ENCODE measurements at regions not wholly inside any gene's neighbourhood (a gene's known extent, or its start where the extent isn't known, plus 50 kb on each side); places are given as distances from the start of the nearest gene placed in this dataset.

DNA sequence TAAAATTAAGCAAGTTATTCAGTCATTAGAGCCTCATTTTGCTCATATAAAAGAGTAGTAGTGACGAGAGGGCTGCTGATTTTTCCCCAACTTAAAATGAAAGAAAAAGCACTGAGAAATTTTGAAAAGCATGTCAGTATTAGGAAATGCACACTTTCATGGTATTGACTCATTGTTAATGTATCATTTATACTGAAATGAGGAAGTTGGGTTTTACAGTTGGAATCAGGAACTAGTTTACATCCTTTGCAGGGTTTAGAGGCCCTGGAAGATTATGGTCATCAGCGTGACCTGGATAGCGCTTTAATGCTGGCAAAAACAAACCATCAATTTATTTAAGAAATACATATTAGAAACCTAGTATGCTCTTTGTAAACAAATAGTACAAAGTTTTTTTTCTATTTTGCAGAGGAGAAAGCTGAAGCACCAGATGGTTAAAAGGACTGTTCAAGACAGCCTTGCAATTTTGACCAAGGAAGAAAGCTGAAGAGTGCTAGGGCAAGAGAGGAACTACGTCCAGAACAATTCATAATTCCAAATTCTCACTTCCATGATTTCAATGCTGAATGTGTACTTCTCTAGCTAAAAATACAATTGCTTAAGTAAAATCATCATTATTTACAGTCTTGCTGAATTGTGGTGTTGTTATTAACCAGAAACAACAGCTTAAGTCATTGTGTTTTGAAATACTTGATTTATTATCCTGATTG is 94.8 kb upstream of the SGIP1 start (continued):
- TF ChIP-seq CHD2 (IDR thresholded peaks at IDR 0.05; ENCODE audit: borderline replicate concordance, low read depth, low read length), result no peak
- TF ChIP-seq DPF2 (IDR thresholded peaks at IDR 0.05), result no peak
- TF ChIP-seq SUPT20H (IDR thresholded peaks at IDR 0.05; ENCODE audit: borderline replicate concordance, control insufficient read depth, low read depth, low read length), result no peak
- TF ChIP-seq, protein P1, sequence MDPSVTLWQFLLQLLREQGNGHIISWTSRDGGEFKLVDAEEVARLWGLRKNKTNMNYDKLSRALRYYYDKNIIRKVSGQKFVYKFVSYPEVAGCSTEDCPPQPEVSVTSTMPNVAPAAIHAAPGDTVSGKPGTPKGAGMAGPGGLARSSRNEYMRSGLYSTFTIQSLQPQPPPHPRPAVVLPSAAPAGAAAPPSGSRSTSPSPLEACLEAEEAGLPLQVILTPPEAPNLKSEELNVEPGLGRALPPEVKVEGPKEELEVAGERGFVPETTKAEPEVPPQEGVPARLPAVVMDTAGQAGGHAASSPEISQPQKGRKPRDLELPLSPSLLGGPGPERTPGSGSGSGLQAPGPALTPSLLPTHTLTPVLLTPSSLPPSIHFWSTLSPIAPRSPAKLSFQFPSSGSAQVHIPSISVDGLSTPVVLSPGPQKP (IDR thresholded peaks at IDR 0.05; ENCODE audit: low read depth, low read length), result no peak
- TF ChIP-seq IKZF1 (conservative IDR thresholded peaks at IDR 0.05), result 0 out of 2 replicates have a peak, but pooled peaks have one; percentile 9
- TF ChIP-seq SPI1 (IDR thresholded peaks at IDR 0.05; ENCODE audit: borderline replicate concordance, insufficient read depth, low read depth, low read length), result peak; percentile 83
- no peak for TF ChIP-seq RFX5 (IDR thresholded peaks at IDR 0.05; ENCODE audit: low read depth, low read length)
- TF ChIP-seq SIN3A (IDR thresholded peaks at IDR 0.05; ENCODE audit: low read depth, low read length), result no peak
- no peak for TF ChIP-seq LARP7 (IDR thresholded peaks at IDR 0.05)
- no peak for TF ChIP-seq EGR1 (IDR thresholded peaks at IDR 0.05; ENCODE audit: borderline replicate concordance in 1 of 2, low read depth in 2 of 2, low read length in 2 of 2)
- TF ChIP-seq FOXK2 (IDR thresholded peaks at IDR 0.05), result no peak
- no peak for TF ChIP-seq SUZ12 (IDR thresholded peaks at IDR 0.05; ENCODE audit: unreplicated experiment)
- TF ChIP-seq NBN (IDR thresholded peaks at IDR 0.05), result no peak
- TF ChIP-seq NFYB (IDR thresholded peaks at IDR 0.05; ENCODE audit: insufficient read depth, low read depth, low read length), result no peak
- TF ChIP-seq POLR2AphosphoS2 (IDR thresholded peaks at IDR 0.05; ENCODE audit: low read depth, low read length), result no peak
- TF ChIP-seq SREBF1 (IDR thresholded peaks at IDR 0.05; ENCODE audit: low read length), result no peak
- TF ChIP-seq TARDBP (IDR thresholded peaks at IDR 0.05; ENCODE audit: borderline replicate concordance), result no peak
- no peak for TF ChIP-seq FOS (IDR thresholded peaks at IDR 0.05; ENCODE audit: borderline replicate concordance, extremely low read depth, insufficient read length)
- TF ChIP-seq CHD1 (IDR thresholded peaks at IDR 0.05; ENCODE audit: low read depth, low read length), result no peak
- TF ChIP-seq ZNF622 (IDR thresholded peaks at IDR 0.05), result no peak
- no peak for TF ChIP-seq EZH2 (IDR thresholded peaks at IDR 0.05; ENCODE audit: borderline replicate concordance, control insufficient read depth, low read depth, low read length)
- no peak for TF ChIP-seq KAT2A (conservative IDR thresholded peaks at IDR 0.05; ENCODE audit: control insufficient read depth, low read depth, low read length)
- no peak for TF ChIP-seq ZNF592 (IDR thresholded peaks at IDR 0.05)
- no peak for TF ChIP-seq BACH1 (IDR thresholded peaks at IDR 0.05; ENCODE audit: borderline replicate concordance)
- no peak for TF ChIP-seq RELA (IDR thresholded peaks at IDR 0.05; ENCODE audit: borderline replicate concordance, partially characterized antibody)
- TF ChIP-seq RBBP5 (conservative IDR thresholded peaks at IDR 0.05), result no peak
- TF ChIP-seq MYB (IDR thresholded peaks at IDR 0.05; ENCODE audit: borderline replicate concordance, low read depth, low read length), result no peak
- TF ChIP-seq MEF2B (IDR thresholded peaks at IDR 0.05; ENCODE audit: partially characterized antibody, poor library complexity, severe bottlenecking), result no peak
- TF ChIP-seq BMI1 (IDR thresholded peaks at IDR 0.05; ENCODE audit: borderline replicate concordance), result no peak

Measured in GM12878 (cell line).